ENCODE measurements at regions not wholly inside any gene's neighbourhood (a gene's known extent, or its start where the extent isn't known, plus 50 kb on each side); places are given as distances from the start of the nearest gene placed in this dataset.
"Not testable (repeated sequence)": the region's sequence is repeated elsewhere in the genome, so short reads cannot be mapped to it uniquely, and the experiment has no call there.

DNA sequence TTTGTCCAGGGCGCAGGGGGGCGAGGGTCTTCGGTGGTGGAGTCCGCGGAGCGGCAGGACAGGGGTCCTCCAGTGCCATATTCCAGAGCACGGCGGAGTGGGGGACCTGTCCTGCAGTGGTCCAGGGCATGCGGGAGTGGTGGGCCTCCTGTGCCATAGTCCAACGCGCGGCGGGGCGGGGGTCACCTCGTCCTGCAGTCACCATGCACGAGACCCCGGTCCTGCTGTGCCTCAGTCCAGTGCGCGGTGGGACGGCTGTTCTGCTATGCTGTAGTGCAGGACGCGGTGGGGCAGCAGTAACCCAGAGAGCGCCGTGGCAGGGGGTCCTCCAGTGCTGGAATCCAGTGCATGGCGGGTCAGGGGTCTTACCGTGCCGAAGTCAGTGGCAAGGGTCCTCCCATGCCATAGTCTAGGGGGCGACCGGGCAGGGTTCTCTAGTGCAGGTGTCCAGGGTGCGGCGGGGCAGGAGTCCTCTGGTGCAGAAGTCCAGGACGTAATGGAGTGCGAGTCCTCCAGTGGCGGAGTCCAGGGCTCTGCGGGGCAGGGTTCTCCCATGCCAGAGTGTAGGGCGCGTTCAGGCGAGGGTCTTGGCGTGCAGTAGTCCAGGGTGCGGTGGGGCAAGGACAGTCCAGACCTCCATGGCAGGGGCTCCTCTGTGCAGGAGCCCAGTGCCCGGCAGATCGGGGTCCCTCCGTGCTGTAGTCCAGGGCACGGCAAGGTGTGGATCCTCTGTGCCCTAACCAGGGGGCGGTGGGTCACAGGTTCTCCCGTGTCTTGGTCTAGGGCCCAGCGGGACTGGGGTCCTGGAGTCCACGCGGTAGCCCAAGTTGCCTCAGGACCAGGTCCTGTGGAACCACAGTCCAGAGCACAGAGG is 130.4 kb downstream of the CCDC74A start:
- DNase-seq (ENCODE audit: low spot score in 2 of 2) (peak in 1 of 2 donors; percentile 50), ATAC-seq (no peak)
- Mint-ChIP-seq H3K27ac (no peak overlapping the region), H3K9me3 (no peaks in the 10 kb centered on the region), H3K36me3 (no peaks in the 10 kb centered on the region)

DNA sequence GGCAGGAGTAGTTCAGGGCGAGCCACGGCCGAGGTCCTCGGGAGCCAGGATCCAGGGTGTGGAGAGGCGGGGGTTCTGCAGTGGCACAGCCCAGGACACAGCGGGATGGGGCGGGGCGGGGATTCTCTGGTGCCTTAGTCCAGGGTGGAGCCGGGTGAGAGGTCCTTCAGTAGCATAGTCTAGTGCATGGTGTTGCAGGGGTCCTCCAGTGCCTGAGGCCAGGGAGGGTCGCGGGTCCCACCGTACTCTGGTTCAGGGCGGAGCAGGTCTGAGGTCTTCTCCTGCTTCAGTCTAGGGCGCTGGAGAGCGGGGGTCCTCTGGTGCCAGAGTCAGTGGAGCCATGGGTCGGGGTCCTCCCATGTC is 131.1 kb downstream of the CCDC74A start:
- Mint-ChIP-seq H3K36me3 (no peaks in the 10 kb centered on the region), H3K27ac (no peak overlapping the region), H3K9me3 (no peaks in the 10 kb centered on the region)
- DNase-seq (ENCODE audit: low spot score in 2 of 2) (no peak), ATAC-seq (no peak)

DNA sequence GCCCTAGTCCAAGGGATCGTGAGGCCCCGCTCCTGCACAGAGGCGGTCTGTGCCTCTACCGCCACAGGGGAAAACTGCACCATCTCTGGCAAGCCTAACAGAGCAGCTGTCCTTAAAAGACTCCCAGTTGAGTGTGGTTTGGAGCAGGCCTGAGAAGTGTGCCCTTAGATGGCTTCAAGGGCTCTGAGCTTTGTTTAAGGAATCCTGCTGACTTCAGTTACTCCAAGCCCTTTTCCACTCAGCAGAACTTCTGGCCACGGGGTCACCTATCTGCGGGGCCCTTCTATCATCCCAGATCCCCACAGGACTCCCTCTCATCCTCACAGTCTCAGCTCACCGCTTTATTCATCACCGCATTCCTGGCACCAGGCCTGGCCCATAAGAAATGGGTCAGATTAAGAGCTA is 131.5 kb downstream of the CCDC74A start:
- ATAC-seq = no peak
- no peak for DNase-seq (ENCODE audit: low spot score in 2 of 2)
- H3K27ac Mint-ChIP-seq = no peak overlapping the region
- H3K36me3 Mint-ChIP-seq = no peaks in the 10 kb centered on the region
- H3K9me3 Mint-ChIP-seq = no peaks in the 10 kb centered on the region

DNA sequence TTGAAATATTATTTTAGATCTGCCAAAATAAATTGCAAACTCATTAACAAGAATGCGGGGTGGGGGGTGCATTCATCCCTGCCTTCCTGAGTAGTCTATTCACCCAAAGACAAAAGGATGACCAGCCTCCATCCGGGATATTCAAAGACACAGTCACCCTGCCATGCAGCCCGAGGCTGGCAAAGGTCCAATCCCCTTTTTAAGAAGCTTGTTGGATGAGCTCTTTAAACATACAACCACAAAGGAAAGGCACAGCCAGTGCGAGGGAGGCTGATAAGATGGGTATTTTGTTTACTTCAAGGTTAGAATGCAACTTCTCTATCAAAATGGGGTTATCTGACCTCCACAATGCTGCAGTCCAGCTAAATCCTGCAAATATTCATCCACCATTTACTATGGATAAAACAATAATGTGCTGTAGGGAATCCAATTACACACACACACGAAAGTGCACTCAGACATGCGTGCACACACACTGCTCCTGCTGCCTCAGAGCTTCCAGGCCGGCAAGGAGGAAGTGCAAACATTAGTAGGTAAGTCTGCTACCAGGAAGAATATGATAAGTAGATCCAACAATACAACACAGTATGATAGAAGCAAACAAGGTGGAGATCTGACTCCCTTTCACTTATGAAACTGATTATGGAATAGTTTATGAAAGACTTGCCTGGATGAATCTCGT is 133.6 kb downstream of the CCDC74A start:
- not testable (repeated sequence) for H3K36me3 Mint-ChIP-seq; ATAC-seq; H3K9me3 Mint-ChIP-seq; H3K27ac Mint-ChIP-seq; DNase-seq (ENCODE audit: low spot score in 2 of 2)

DNA sequence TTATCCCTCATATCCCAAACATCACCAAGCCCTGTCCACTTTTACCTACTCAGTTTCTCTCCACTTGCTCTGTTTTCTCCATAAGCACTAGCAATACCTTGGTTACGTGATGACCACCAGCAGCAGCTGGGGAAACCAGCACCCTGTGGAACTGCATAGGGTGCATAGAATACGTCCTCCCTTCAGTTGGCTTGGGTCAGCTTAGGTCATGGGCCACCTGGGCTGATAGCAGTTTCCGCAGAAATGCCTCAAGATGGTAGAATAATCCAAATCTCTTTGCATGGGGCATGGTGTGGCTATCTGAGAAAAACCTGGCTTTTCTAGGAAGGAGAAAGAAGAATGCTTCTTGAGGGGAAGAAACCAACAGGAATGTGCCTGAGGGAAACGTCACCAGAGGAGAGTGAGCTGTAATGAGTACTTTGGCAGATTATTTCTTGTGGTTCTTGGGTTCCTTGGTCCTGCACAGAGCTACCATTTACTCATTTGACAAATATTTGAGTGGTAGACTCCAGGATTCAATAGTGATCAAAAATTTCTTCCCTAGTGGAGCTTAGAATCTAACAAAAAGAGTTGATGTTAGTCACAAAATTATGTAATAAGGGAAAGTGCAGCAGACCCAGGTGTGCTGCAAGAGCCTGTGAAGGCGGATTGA is 134.3 kb downstream of the CCDC74A start:
- not testable (repeated sequence) for H3K27ac Mint-ChIP-seq; H3K36me3 Mint-ChIP-seq; H3K9me3 Mint-ChIP-seq; DNase-seq (ENCODE audit: low spot score in 2 of 2); ATAC-seq

DNA sequence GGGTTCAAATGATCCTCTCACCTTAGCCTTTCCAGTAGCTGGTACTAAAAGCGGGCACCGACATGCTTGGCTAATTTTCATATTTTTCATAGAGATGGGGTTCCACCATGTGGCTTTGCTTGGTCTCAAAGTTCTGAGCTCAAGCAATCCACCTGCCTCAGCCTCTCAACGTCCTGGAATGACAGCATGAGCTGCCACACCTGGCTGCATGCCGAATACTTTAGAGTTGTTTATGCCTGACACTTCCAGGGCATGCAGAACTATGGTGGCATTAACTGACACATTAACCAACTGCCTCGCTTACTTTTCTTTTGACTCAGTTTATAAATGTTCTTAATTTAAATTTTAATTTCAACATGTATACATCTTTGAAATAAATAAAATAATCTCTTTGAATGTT is 135.8 kb downstream of the CCDC74A start:
- not testable (repeated sequence) for H3K27ac Mint-ChIP-seq; DNase-seq (ENCODE audit: low spot score in 2 of 2); H3K9me3 Mint-ChIP-seq; ATAC-seq; H3K36me3 Mint-ChIP-seq

DNA sequence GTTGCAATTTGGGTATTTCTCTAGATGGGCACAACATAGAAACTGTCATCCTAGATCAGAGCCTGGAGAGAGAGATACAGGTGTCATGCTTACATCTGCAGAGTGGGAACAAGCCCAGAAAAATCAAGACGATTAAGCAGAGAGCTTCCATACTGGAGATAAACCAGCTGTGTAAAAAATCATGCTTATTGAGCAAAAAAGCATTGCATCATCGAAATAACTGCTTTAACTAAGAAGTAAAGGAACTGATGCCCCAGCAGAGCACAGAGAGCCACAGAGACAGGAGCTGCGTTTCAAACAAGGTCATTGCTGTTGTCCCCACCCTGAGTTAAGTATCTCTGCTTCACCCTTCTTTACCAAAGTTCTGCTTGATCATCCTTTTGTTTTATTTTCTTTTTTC is 138.0 kb downstream of the CCDC74A start:
- not testable (repeated sequence) for ATAC-seq; H3K9me3 Mint-ChIP-seq; DNase-seq (ENCODE audit: low spot score in 2 of 2); H3K36me3 Mint-ChIP-seq; H3K27ac Mint-ChIP-seq

DNA sequence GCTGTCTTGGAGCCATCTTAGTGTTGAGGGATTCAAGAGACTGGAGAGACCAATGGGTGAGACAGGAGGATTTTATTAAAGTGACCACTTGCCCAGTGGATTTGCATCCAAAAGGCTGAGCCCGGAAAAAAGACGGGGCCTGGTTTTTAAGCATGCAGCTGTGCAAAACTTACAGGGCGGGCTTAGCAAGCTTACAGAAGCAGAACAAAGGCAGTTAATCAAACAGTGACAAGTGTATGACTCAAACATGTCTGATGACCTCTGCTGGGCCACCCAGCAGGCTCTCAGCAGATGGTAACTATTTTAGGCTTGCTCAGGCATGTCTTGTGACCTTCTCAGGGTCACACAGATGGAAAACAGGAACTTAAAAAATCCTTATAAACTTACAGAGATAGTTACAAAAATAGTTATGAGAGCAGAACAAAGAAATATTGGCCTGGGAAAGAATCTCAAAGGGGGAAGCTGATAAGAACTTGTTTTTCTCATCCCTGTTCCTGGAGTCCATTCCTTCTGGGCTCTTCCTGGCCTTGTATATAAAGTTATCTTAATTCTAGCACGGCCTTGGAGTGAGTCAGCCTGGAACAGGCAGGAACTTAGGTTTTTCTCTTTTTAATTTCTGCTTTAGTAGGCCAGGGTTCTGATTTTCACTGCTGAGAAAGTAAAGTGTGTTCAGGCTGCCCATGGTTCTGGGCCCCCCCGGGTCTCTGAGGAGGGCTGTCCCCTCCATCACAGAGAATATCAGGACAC is 141.3 kb downstream of the CCDC74A start:
- peak overlapping the region in 1 of 2 donors; percentile 63 for H3K27ac Mint-ChIP-seq
- ATAC-seq; H3K36me3 Mint-ChIP-seq; H3K9me3 Mint-ChIP-seq; DNase-seq (ENCODE audit: low spot score in 2 of 2): not testable (repeated sequence)

DNA sequence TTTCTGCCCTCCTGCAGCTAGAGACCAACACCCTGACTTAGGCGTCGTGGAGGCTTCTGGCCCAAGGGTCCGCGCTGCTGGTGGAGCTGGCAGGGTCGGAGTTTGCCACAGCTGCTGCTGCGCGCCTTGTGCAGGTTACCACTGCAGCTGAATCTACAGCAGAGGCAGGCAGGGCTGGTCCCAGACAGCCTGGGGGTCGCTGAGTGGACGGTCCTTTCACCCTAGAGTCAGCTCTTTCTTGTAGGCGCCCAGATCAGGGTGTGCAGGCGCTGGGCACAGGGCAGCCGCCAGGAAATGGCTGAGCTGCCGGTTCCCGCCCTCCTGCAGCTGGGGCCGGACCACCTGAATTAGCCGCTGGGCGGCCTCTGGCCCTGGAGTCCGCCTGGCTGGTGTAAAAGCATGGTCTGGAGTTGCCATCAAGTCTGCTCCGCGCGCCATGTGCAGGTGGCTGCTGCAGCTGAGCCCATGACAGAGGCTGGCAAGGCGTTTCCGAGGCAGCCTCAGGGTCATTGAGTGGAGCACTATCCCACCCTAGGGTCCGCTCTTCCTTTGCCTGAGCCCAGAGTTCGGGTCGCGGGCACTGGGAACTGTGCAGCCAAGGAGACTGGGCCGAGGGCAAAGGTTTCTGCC is 144.3 kb downstream of the CCDC74A start:
- H3K9me3 Mint-ChIP-seq; DNase-seq (ENCODE audit: low spot score in 2 of 2); H3K27ac Mint-ChIP-seq; H3K36me3 Mint-ChIP-seq; ATAC-seq: not testable (repeated sequence)

DNA sequence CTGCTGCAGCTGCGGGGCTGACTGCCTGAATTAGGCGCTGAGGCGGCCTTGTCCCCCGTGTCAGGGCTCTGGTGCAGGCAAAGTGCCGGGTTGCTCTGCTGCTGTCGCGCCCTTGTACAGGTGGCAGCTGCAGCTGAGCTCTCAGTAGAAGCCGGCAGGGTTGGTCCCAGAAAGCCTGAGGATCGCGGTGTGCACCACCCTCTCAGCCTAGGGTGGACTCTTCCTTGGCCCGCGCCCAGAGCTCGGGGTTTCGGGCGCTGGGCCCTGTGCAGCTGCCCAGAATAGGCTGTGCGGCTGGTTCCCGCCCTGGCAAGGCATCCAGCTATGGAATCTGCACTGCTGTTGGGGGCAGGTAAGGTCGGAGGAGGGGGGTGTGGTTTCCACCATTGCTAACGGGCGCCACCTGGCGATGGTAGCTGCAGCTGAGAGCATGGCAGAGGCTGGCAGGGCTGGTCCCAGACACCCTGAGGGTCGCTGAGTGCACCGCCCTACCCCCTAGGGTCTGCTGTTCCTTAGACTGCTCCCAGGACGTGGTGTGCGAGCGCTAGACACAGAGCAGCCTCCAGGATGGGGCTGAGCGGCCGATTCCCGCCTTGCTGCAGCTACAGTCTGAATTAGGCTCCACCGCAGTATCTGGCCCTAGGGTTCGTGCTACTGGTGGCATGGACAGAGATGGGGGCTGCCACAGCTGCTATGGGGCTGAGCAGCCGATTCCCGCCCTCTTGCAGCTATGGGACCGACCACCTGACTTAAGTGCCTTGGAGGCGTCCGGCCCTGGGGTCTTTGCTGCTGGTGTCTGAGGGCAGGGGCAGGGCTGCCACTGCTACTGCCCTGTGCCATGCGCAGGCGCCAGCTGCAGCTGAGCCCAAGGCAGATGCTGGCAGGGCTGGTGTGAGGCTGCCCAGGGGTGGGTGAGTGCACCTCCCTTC is 145.0 kb downstream of the CCDC74A start:
- H3K36me3 Mint-ChIP-seq, H3K27ac Mint-ChIP-seq, H3K9me3 Mint-ChIP-seq: not testable (repeated sequence)
- DNase-seq (ENCODE audit: low spot score in 2 of 2) = peak in 1 of 2 donors; percentile 58
- peak; percentile 88 to 96 for ATAC-seq

DNA sequence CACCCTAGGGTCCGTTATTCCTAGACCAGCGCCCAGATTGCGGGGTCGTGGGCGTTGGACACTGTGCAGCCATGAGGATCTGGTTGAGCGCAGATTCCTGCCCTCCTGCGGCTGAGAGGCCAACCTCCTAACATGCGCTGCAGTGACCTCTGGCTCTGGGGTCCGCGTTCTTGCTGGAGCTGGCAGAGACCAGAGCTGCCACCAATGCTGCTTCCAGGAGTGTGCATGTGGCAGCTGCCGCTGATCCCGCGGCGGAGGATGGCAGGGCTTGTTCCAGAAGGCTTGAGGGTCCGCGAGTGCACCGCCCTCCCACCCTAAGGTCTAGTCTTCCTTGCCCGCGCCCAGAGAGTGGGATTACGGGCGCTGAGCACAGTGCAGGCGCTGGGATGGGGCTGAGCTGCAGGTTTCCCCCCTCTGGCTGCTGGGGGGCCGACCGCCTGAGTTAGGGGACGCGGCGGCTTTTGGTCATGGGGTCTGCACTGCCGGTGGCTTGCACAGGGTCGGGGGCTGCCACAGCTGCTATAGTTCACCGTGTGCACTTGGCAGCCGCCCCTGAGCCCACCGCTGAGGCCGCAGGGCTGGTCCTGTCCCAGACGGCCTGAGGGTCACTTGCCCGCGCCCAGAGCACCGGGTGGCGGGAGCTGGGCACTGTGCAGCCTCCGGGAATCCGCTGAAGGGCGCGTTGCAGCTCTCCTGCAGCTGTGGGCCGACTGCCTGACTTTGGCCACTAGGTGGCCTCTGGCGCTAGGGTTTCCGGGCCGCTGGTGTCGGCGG is 145.9 kb downstream of the CCDC74A start:
- DNase-seq (ENCODE audit: low spot score in 2 of 2) (peak; percentile 58 to 80), ATAC-seq (peak; percentile 79 to 87)
- Mint-ChIP-seq H3K36me3 (no peaks in the 10 kb centered on the region), H3K27ac (no peak overlapping the region), H3K9me3 (no peaks in the 10 kb centered on the region)

DNA sequence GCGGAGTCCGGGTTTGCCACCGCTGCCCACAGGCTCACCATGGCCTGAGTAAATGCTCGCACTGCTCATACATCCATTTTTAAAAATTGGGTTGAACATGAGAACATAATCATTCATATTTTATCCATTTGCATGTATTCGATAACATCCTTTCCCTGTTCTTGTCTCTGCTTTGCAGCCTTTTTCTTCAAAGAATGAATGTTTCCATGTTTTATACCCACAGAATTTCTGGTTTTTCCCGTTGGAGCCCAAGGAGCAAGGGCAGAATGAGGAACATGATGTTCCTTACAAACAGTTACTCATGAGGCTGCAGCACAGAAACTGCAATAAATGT is 146.5 kb downstream of the CCDC74A start:
- Mint-ChIP-seq H3K27ac (no peak overlapping the region), H3K36me3 (no peaks in the 10 kb centered on the region), H3K9me3 (no peaks in the 10 kb centered on the region)
- DNase-seq (ENCODE audit: low spot score in 2 of 2) (no peak), ATAC-seq (no peak)

DNA sequence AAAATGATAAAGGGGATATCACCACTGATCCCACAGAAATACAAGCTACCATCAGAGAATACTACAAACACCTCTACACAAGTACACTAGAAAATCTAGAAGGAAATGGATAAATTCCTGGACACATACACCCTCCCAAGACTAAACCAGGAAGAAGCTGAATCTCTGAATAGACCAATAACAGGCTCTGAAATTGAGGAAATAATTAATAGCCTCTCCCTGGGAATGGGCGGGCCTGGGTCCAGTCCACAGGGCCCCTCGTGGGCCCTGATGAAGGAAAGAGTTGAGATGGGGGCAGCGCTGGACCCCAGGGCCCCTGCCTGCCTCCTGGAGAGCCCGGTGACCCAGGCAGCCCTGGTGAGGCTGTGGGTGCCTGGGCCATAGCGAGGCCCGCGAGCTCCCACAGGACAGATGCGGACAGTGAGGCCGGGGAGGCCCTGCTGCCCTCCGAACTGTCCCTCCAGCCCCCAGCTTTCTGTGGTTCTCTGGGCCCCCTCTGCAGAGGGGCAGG is 154.0 kb downstream of the CCDC74A start:
- H3K36me3 Mint-ChIP-seq; H3K9me3 Mint-ChIP-seq; DNase-seq (ENCODE audit: low spot score in 2 of 2): not testable (repeated sequence)
- ATAC-seq = peak; percentile 15 to 19
- H3K27ac Mint-ChIP-seq = peak overlapping the region in 1 of 2 donors; percentile 86

DNA sequence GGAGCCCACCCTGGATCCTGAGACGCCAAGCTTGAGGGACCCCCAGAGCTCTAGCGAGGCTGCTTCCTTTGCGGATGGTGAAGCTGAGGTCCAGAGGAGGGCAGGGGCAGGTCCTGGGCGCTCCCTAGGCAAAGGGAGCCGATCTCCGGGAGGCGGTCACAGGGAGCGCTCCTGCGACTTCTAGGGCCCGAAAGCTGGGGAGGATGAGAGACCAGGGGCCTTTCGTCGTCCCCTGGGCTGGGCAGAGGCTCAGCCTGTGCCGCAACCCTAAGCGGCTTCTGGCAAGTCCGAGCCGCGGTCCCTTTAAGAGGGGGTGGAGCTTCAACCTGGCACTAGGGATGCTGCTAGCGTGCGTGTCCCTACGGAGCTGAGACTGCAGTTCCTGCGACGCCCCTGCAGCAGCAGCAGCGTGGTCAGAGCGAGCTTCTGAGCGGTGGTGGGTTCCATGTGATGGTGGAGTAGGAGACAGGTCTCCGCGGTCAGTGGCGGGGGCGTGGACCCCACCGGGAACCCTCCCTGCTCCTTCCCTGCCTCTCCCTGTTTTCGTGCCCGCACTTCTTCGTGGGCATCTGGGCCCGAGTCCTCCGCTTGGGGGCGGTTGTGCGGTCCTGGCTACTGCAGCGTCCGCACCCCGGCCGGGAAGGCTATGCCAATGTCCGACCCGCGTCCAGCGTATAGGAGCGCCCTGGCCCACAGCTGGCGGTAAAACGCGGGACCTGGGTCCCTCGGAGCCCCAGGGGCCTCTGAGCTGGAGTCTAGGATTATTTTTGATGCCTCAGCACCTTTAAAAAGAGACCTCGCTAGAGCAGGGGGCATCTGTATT is 154.6 kb downstream of the CCDC74A start:
- Mint-ChIP-seq H3K9me3 (no peaks in the 10 kb centered on the region), H3K27ac (peak overlapping the region; percentile 50 to 86), H3K36me3 (peaks cover 9 to 15% of the 10 kb centered on the region in 2 donors)
- DNase-seq (ENCODE audit: low spot score in 2 of 2) = peak; percentile 73 to 79
- peak; percentile 99 for ATAC-seq

Measured in activated naive CD4-positive, alpha-beta T cell treated with anti-CD3 and anti-CD28 coated beads, Interleukin-2, amount 50 U/mL, for 72 hours (primary cell).